SK-N-SH (cell line): ENCODE measurements at regions not wholly inside any gene's neighbourhood (a gene's known extent, or its start where the extent isn't known, plus 50 kb on each side); places are given as distances from the start of the nearest gene placed in this dataset.

Experiments
- CTCF ChIA-PET: fragments of 300-600, 350-600 bp; formaldehyde crosslinking; extraction: SDS; loops from one replicate; lab custom pipeline; 2021; lab: Yijun Ruan, JAX
- POLR2A ChIA-PET: fragments of 350-600 bp; sonication (Branson Sonifier 250); formaldehyde crosslinking; extraction: SDS; loops from one replicate; lab custom pipeline; 2020; ENCODE audit warnings: antibody characterized with exemption, inconsistent platforms; lab: Yijun Ruan, JAX
- DNase-seq: peaks from one replicate; pipeline ENCODE4 v3.0.0; 2012
- H2AFZ ChIP-seq: fragments of 200-600 bp; sonication (generic); 2 replicates; pipeline ENCODE4 v1.8.1; 2016; ENCODE audit warnings: antibody characterized with exemption, mild to moderate bottlenecking, low read depth
- H3F3A ChIP-seq: fragments of 200-600 bp; sonication (generic); replicated peaks from 2 replicates; pipeline ENCODE3; 2016; ENCODE audit warnings: antibody characterized with exemption, mild to moderate bottlenecking; ENCODE audit not compliant: insufficient read depth
- H3K27ac ChIP-seq, 2 experiments: fragments of 200-500 bp in 1 of 2; fragments of 200-600 bp in 1 of 2; sonication (Bioruptor generic) in 1 of 2; sonication (generic), shearing (Covaris generic) in 1 of 2; 2 replicates each; pipeline versions ENCODE4 v1.5.1 to v1.6.1; 2014 to 2016; ENCODE audit warnings: low read depth in 2 of 2, inconsistent platforms in 1 of 2, low read length in 1 of 2, mild to moderate bottlenecking in 1 of 2, mixed read lengths in 1 of 2
- H3K27me3 ChIP-seq: fragments of 200-600 bp; sonication (generic), shearing (Covaris generic); 2 replicates; pipeline ENCODE4 v1.6.1; 2016; ENCODE audit warnings: mixed run types; ENCODE audit not compliant: insufficient read depth
- H3K36me3 ChIP-seq, 2 experiments: fragments of 200-500 bp in 1 of 2; fragments of 200-600 bp in 1 of 2; sonication (Bioruptor generic) in 1 of 2; sonication (generic) in 1 of 2; replicated peaks in 1 of 2; 2 replicates each; pipeline versions ENCODE3 to v1.5.1; 2014 to 2016; ENCODE audit warnings: low read length in 1 of 2, mild to moderate bottlenecking in 1 of 2; ENCODE audit not compliant: insufficient read depth in 2 of 2, control insufficient read depth in 1 of 2
- H3K4me1 ChIP-seq, 2 experiments: fragments of 200-500 bp in 1 of 2; fragments of 200-600 bp in 1 of 2; sonication (Bioruptor generic) in 1 of 2; sonication (generic), shearing (Covaris generic) in 1 of 2; 2 replicates each; pipeline versions ENCODE4 v1.5.1 to v1.6.1; 2014 to 2016; ENCODE audit warnings: low read depth in 1 of 2, low read length in 1 of 2, mixed run types in 1 of 2; ENCODE audit not compliant: insufficient read depth in 2 of 2, control insufficient read depth in 1 of 2
- H3K4me2 ChIP-seq: fragments of 200-600 bp; sonication (generic), shearing (Covaris generic); 2 replicates; pipeline ENCODE4 v1.6.1; 2017; ENCODE audit warnings: mixed run types
- H3K4me3 ChIP-seq, 2 experiments: fragments of 200-500 bp in 1 of 2; fragments of 200-600 bp in 1 of 2; sonication (Bioruptor generic) in 1 of 2; sonication (generic), shearing (Covaris generic) in 1 of 2; 2 replicates each; pipeline versions ENCODE4 v1.5.1 to v1.8.1; 2014 to 2016; ENCODE audit warnings: low read depth in 2 of 2, inconsistent platforms in 1 of 2, low read length in 1 of 2, mild to moderate bottlenecking in 1 of 2, mixed read lengths in 1 of 2, moderate library complexity in 1 of 2
- H3K79me2 ChIP-seq: fragments of 200-600 bp; sonication (generic); 2 replicates; pipeline ENCODE4 v1.8.1; 2017; ENCODE audit warnings: mild to moderate bottlenecking; ENCODE audit not compliant: insufficient read depth
- H3K9ac ChIP-seq: fragments of 200-600 bp; sonication (generic); 2 replicates; pipeline ENCODE4 v1.6.1; 2017; ENCODE audit warnings: mixed run types
- H3K9me2 ChIP-seq: fragments of 200-600 bp; sonication (generic); 2 replicates; pipeline ENCODE4 v1.6.1; 2017; ENCODE audit warnings: mixed run types
- H3K9me3 ChIP-seq: fragments of 200-600 bp; sonication (generic); 2 replicates; pipeline ENCODE4 v1.6.1; 2017; ENCODE audit warnings: mixed run types, mild to moderate bottlenecking, moderate library complexity
- H4K20me1 ChIP-seq: fragments of 200-600 bp; sonication (generic); 2 replicates; pipeline ENCODE4 v1.6.1; 2017; ENCODE audit warnings: mild to moderate bottlenecking, mixed run types; ENCODE audit not compliant: insufficient read depth
- ELF1 ChIP-seq: IDR thresholded peaks from 2 replicates; pipeline ENCODE4 v1.4.0; 2012
- EZH2phosphoT487 ChIP-seq: fragments of 200-600 bp; sonication (generic); IDR thresholded peaks from 2 replicates; pipeline ENCODE4 v1.6.1; 2017; ENCODE audit warnings: low read depth, mixed run types, mild to moderate bottlenecking, antibody characterized with exemption, moderate library complexity, borderline replicate concordance
- MEF2A ChIP-seq: IDR thresholded peaks from 2 replicates; pipeline ENCODE4 v1.4.0; 2012; ENCODE audit warnings: low read depth, borderline replicate concordance
- NRF1 ChIP-seq: IDR thresholded peaks from 2 replicates; pipeline ENCODE4 v1.6.1; 2012; ENCODE audit warnings: low read depth, mild to moderate bottlenecking, low read length
- RFX5 ChIP-seq: IDR thresholded peaks from 2 replicates; pipeline ENCODE4 v1.6.1; 2012; ENCODE audit warnings: mild to moderate bottlenecking, improper control_type of control experiment, low read length
- RXRA ChIP-seq: IDR thresholded peaks from 2 replicates; pipeline ENCODE4 v1.4.0; 2012; ENCODE audit warnings: low read depth, mild to moderate bottlenecking, borderline replicate concordance
- TCF12 ChIP-seq: IDR thresholded peaks from 2 replicates; pipeline ENCODE4 v1.4.0; 2012
- ZBTB33 ChIP-seq: IDR thresholded peaks from 2 replicates; pipeline ENCODE4 v1.4.0; 2012; ENCODE audit warnings: low read depth, borderline replicate concordance
- WGBS: methylation state at CpG from one replicate; pipeline ENCODE4 v1.1.6; 2017; ENCODE audit warnings: low lambda C conversion rate; 5-methylcytosine and 5-hydroxymethylcytosine counted together
- TF ChIP-seq, protein P1 (sequence below): IDR thresholded peaks from 2 replicates; pipeline ENCODE4 v1.4.0; 2012; ENCODE audit warnings: low read depth, borderline replicate concordance
- TF ChIP-seq, protein P2 (sequence below): IDR thresholded peaks from 2 replicates; pipeline ENCODE4 v1.6.1; 2012; ENCODE audit warnings: mild to moderate bottlenecking, low read depth, low read length, moderate library complexity

DNA sequence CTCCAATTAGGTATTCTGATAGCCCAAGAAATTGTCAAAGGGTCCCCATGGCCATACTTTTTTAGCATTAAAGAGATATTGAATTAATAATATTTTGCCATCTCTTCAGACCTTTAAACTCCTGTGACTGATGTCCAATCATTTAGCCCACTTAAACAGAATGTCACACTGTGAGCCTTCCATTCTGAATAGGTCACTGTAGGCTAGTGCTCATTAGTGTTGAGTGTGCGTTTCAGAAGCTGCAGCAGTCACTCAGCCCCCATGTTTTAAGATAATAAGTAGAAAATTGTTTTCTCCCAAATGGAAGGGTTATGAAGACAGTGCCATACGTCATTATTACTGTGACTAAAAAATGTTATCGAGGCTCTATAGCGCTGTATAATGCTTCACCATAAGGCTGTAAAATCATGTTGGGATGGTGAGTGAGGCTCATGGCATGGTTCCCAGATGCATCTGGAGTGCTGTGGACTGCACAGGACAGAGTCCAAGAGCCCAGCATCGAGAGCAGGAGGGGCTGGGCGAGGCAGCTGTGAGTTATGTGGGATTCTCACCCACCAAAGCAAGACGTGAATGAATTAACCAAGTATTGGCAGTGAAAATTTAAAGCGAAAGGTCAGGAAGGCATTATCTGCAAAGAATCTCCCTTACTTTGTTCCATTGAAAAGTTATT lies 2112.9 kb upstream of the WWC1 start:
- H3K27me3 ChIP-seq: no peaks in the 10 kb centered on the region
- 20% methylated on average over 8 of the region's 8 CpGs for WGBS
- no peak overlapping the region for H3K4me3 ChIP-seq
- H4K20me1 ChIP-seq: no peaks in the 10 kb centered on the region
- no peak overlapping the region for H2AFZ ChIP-seq
- no peak overlapping the region for H3K9ac ChIP-seq
- TF ChIP-seq NRF1: no peak
- TF ChIP-seq RXRA: no peak
- TF ChIP-seq, protein P1, sequence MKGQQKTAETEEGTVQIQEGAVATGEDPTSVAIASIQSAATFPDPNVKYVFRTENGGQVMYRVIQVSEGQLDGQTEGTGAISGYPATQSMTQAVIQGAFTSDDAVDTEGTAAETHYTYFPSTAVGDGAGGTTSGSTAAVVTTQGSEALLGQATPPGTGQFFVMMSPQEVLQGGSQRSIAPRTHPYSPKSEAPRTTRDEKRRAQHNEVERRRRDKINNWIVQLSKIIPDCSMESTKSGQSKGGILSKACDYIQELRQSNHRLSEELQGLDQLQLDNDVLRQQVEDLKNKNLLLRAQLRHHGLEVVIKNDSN: no peak
- TF ChIP-seq TCF12: no peak
- TF ChIP-seq, protein P2, sequence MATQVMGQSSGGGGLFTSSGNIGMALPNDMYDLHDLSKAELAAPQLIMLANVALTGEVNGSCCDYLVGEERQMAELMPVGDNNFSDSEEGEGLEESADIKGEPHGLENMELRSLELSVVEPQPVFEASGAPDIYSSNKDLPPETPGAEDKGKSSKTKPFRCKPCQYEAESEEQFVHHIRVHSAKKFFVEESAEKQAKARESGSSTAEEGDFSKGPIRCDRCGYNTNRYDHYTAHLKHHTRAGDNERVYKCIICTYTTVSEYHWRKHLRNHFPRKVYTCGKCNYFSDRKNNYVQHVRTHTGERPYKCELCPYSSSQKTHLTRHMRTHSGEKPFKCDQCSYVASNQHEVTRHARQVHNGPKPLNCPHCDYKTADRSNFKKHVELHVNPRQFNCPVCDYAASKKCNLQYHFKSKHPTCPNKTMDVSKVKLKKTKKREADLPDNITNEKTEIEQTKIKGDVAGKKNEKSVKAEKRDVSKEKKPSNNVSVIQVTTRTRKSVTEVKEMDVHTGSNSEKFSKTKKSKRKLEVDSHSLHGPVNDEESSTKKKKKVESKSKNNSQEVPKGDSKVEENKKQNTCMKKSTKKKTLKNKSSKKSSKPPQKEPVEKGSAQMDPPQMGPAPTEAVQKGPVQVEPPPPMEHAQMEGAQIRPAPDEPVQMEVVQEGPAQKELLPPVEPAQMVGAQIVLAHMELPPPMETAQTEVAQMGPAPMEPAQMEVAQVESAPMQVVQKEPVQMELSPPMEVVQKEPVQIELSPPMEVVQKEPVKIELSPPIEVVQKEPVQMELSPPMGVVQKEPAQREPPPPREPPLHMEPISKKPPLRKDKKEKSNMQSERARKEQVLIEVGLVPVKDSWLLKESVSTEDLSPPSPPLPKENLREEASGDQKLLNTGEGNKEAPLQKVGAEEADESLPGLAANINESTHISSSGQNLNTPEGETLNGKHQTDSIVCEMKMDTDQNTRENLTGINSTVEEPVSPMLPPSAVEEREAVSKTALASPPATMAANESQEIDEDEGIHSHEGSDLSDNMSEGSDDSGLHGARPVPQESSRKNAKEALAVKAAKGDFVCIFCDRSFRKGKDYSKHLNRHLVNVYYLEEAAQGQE: no peak
- no peak for TF ChIP-seq RFX5
- TF ChIP-seq MEF2A: no peak
- TF ChIP-seq EZH2phosphoT487: no peak
- TF ChIP-seq ELF1: no peak
- H3K9me3 ChIP-seq: no peaks in the 10 kb centered on the region
- ChIA-PET CTCF (no interaction called here), POLR2A (no interaction called here)
- H3K27ac ChIP-seq: no peak overlapping the region
- no peaks in the 10 kb centered on the region for H3K79me2 ChIP-seq
- no peaks in the 10 kb centered on the region for H3K4me1 ChIP-seq
- H3K4me2 ChIP-seq: no peak overlapping the region
- no peak for DNase-seq
- no peaks in the 10 kb centered on the region for H3K9me2 ChIP-seq
- H3F3A ChIP-seq: no peaks in the 10 kb centered on the region
- no peaks in the 10 kb centered on the region for H3K36me3 ChIP-seq

- Histone ChIP-seq H3F3A (no peaks in the 10 kb centered on the region), H3K36me3 (no peaks in the 10 kb centered on the region), H3K4me3 (no peak overlapping the region), H3K9ac (no peak overlapping the region), H3K27ac (no peak overlapping the region), H3K27me3 (no peaks in the 10 kb centered on the region), H3K79me2 (no peaks in the 10 kb centered on the region), H2AFZ (no peak overlapping the region), H3K9me2 (no peaks in the 10 kb centered on the region), H4K20me1 (no peaks in the 10 kb centered on the region), H3K9me3 (no peaks in the 10 kb centered on the region), H3K4me2 (no peak overlapping the region), H3K4me1 (no peaks in the 10 kb centered on the region)
- ChIA-PET CTCF (interaction anchor here (1.3 kb wide), 1 partner anchor 10 kb away, joined by 3 read pairs; no protein-coding TSS in a partner anchor), POLR2A (no interaction called here)
- no peak for DNase-seq
- 58% methylated on average over 10 of the region's 10 CpGs for WGBS
- no peak for TF ChIP-seq ZBTB33
Observed at GRCh38 chr5:166185185-166185584, 2106.3 kb upstream of the WWC1 start.
